ENCODE measurements at regions not wholly inside any gene's neighbourhood (a gene's known extent, or its start where the extent isn't known, plus 50 kb on each side); places are given as distances from the start of the nearest gene placed in this dataset.

DNA sequence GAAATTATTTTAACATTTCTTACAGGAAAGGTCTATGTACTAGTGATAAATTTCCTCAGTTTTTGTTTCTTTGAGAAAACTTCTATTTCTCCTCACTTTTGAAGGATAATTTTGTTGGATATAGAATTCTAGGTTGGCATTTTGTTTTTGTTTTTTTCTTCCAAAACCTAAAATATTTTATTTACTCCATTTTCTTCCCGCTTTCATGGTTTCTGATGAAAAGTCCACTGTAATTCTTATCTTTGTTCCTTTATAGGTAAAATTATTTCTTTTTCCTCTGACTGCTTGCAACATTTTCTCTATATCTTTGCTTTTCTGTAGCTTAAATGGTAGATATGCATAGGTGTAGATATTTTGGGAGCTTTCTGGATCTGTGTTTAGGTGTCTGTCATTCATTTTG is 153.9 kb upstream of the DSCAM start (continued):
- TF ChIP-seq, protein P1, sequence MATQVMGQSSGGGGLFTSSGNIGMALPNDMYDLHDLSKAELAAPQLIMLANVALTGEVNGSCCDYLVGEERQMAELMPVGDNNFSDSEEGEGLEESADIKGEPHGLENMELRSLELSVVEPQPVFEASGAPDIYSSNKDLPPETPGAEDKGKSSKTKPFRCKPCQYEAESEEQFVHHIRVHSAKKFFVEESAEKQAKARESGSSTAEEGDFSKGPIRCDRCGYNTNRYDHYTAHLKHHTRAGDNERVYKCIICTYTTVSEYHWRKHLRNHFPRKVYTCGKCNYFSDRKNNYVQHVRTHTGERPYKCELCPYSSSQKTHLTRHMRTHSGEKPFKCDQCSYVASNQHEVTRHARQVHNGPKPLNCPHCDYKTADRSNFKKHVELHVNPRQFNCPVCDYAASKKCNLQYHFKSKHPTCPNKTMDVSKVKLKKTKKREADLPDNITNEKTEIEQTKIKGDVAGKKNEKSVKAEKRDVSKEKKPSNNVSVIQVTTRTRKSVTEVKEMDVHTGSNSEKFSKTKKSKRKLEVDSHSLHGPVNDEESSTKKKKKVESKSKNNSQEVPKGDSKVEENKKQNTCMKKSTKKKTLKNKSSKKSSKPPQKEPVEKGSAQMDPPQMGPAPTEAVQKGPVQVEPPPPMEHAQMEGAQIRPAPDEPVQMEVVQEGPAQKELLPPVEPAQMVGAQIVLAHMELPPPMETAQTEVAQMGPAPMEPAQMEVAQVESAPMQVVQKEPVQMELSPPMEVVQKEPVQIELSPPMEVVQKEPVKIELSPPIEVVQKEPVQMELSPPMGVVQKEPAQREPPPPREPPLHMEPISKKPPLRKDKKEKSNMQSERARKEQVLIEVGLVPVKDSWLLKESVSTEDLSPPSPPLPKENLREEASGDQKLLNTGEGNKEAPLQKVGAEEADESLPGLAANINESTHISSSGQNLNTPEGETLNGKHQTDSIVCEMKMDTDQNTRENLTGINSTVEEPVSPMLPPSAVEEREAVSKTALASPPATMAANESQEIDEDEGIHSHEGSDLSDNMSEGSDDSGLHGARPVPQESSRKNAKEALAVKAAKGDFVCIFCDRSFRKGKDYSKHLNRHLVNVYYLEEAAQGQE (IDR thresholded peaks at IDR 0.05; ENCODE audit: low read depth, low read length), result no peak

DNA sequence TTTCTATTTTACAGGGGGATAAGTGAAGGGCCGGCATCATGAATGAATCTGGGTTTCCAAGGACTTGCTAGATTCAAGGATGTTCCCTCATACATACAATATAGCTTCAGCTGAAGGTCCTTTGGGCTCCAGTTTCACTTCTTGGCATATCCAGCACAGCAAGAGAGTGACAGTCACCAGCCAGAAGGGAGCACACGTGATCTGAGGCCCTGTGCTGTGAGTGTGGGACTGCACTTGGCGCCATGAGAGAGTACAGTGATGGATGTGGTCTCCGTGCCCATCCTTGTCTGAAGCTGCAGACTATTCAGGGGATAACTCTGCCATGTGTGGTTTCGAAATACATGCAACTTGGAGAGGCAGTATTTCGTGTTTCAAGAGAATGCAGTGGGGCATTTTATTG is 159.7 kb upstream of the DSCAM start:
- H3K79me2 ChIP-seq (ENCODE audit: insufficient read depth), result no peaks in the 10 kb centered on the region
- ChIA-PET POLR2A (no interaction called here), CTCF (no interaction called here)
- DNase-seq, result no peak
- no peak overlapping the region for H3K27ac ChIP-seq (ENCODE audit: low read depth in 2 of 2, low read length in 1 of 2)
- H3K27me3 ChIP-seq (ENCODE audit: insufficient read depth), result no peaks in the 10 kb centered on the region
- WGBS (ENCODE audit: low lambda C conversion rate), result 26% methylated on average over 5 of the region's 6 CpGs
- no peaks in the 10 kb centered on the region for H3K36me3 ChIP-seq (replicated peaks in 1 of 2; ENCODE audit: control insufficient read depth in 1 of 2, insufficient read depth in 2 of 2, low read length in 1 of 2)
- H3K4me3 ChIP-seq (ENCODE audit: low read depth in 2 of 2, low read length in 1 of 2), result no peak overlapping the region
- no peaks in the 10 kb centered on the region for H3F3A ChIP-seq (replicated peaks; ENCODE audit: insufficient read depth)
- no peak overlapping the region for H2AFZ ChIP-seq (ENCODE audit: low read depth)
- H4K20me1 ChIP-seq (ENCODE audit: insufficient read depth), result no peaks in the 10 kb centered on the region
- no peaks in the 10 kb centered on the region for H3K9me2 ChIP-seq
- H3K9ac ChIP-seq, result no peak overlapping the region
- H3K4me2 ChIP-seq, result no peak overlapping the region
- TF ChIP-seq CHD2 (IDR thresholded peaks at IDR 0.05; ENCODE audit: low read length, partially characterized antibody), result no peak
- H3K9me3 ChIP-seq, result no peaks in the 10 kb centered on the region; the same call in 1 of the 2 replicates
- H3K4me1 ChIP-seq (ENCODE audit: control insufficient read depth in 1 of 2, insufficient read depth in 2 of 2, low read depth in 1 of 2, low read length in 1 of 2), result no peaks in the 10 kb centered on the region

DNA sequence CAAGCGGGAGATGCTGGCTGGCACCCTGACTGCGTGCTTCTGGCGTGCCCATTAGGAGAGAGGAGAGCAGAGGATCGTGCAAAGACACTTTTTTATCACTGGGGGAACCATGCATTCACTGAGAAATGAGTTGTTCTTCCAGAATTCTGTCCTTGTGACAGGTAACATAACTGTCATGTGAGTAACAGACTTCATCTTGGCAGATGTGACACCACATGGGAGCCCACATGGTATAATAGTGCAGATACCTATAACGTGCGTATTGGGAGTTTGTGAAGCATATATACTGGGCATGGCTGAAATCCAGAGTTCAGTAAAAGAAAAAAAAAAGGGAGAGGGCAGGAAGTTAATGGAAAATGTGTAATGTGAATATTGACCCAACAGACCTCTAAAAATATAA is 159.6 kb upstream of the BACE2 start:
- H3K9ac ChIP-seq, result no peak overlapping the region
- H3K4me2 ChIP-seq, result no peak overlapping the region
- H3K9me2 ChIP-seq, result no peaks in the 10 kb centered on the region
- no peaks in the 10 kb centered on the region; the same call in 1 of the 2 replicates for H3K9me3 ChIP-seq
- no peak for DNase-seq
- H2AFZ ChIP-seq (ENCODE audit: low read depth), result no peak overlapping the region
- H3K27me3 ChIP-seq (ENCODE audit: insufficient read depth), result no peaks in the 10 kb centered on the region
- H4K20me1 ChIP-seq (ENCODE audit: insufficient read depth), result no peaks in the 10 kb centered on the region
- CTCF ChIA-PET, result no interaction called here
- 21% methylated on average over 6 of the region's 6 CpGs for WGBS (ENCODE audit: low lambda C conversion rate)
- POLR2A ChIA-PET, result no interaction called here
- no peaks in the 10 kb centered on the region for H3F3A ChIP-seq (replicated peaks; ENCODE audit: insufficient read depth)
- no peaks in the 10 kb centered on the region for H3K79me2 ChIP-seq (ENCODE audit: insufficient read depth)
- TF ChIP-seq RFX5 (IDR thresholded peaks at IDR 0.05; ENCODE audit: low read length) (no peak), FOXJ3 (CRISPR knock-in tag; IDR thresholded peaks at IDR 0.05) (no peak), CHD2 (IDR thresholded peaks at IDR 0.05; ENCODE audit: low read length, partially characterized antibody) (no peak), SMC3 (IDR thresholded peaks at IDR 0.05; ENCODE audit: low read depth, low read length) (no peak), RAD21 (IDR thresholded peaks at IDR 0.05; ENCODE audit: low read length) (no peak), RXRA (IDR thresholded peaks at IDR 0.05; ENCODE audit: borderline replicate concordance, low read depth) (no peak), GABPA (IDR thresholded peaks at IDR 0.05; ENCODE audit: low read depth) (no peak), POLR2AphosphoS5 (IDR thresholded peaks at IDR 0.05; ENCODE audit: low read depth, low read length) (no peak), NRF1 (IDR thresholded peaks at IDR 0.05; ENCODE audit: low read depth, low read length) (no peak)
- TF ChIP-seq, protein P2, sequence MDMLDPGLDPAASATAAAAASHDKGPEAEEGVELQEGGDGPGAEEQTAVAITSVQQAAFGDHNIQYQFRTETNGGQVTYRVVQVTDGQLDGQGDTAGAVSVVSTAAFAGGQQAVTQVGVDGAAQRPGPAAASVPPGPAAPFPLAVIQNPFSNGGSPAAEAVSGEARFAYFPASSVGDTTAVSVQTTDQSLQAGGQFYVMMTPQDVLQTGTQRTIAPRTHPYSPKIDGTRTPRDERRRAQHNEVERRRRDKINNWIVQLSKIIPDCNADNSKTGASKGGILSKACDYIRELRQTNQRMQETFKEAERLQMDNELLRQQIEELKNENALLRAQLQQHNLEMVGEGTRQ (IDR thresholded peaks at IDR 0.05; ENCODE audit: borderline replicate concordance, low read depth, low read length), result no peak
- H3K4me1 ChIP-seq (ENCODE audit: control insufficient read depth in 1 of 2, insufficient read depth in 2 of 2, low read depth in 1 of 2, low read length in 1 of 2), result no peaks in the 10 kb centered on the region
- H3K36me3 ChIP-seq (replicated peaks in 1 of 2; ENCODE audit: control insufficient read depth in 1 of 2, insufficient read depth in 2 of 2, low read length in 1 of 2), result no peaks in the 10 kb centered on the region
- no peak overlapping the region for H3K4me3 ChIP-seq (ENCODE audit: low read depth in 2 of 2, low read length in 1 of 2)
- no peak overlapping the region for H3K27ac ChIP-seq (ENCODE audit: low read depth in 2 of 2, low read length in 1 of 2)

All from SK-N-SH (cell line).